ENCODE measurements at regions not wholly inside any gene's neighbourhood (a gene's known extent, or its start where the extent isn't known, plus 50 kb on each side); places are given as distances from the start of the nearest gene placed in this dataset.

- TF ChIP-seq CTCF (IDR thresholded peaks at IDR 0.05; ENCODE audit: poor library complexity) (no peak), EZH2 (IDR thresholded peaks at IDR 0.05; ENCODE audit: borderline replicate concordance) (no peak), EZH2phosphoT487 (IDR thresholded peaks at IDR 0.05; ENCODE audit: low read depth, severe bottlenecking, unreplicated experiment) (no peak)
Observed at GRCh38 chr7:106356-106755, 86.0 kb upstream of the FAM20C start.

Data from hepatocyte (in vitro differentiated cells).